HPDE6-E6E7 (cell line): ENCODE measurements at regions not wholly inside any gene's neighbourhood (a gene's known extent, or its start where the extent isn't known, plus 50 kb on each side); places are given as distances from the start of the nearest gene placed in this dataset.

Source experiments
- DNase-seq: peaks from one replicate; pipeline ENCODE4 v3.0.0; 2011; ENCODE audit warnings: missing footprints; ENCODE audit errors: extremely low spot score

DNA sequence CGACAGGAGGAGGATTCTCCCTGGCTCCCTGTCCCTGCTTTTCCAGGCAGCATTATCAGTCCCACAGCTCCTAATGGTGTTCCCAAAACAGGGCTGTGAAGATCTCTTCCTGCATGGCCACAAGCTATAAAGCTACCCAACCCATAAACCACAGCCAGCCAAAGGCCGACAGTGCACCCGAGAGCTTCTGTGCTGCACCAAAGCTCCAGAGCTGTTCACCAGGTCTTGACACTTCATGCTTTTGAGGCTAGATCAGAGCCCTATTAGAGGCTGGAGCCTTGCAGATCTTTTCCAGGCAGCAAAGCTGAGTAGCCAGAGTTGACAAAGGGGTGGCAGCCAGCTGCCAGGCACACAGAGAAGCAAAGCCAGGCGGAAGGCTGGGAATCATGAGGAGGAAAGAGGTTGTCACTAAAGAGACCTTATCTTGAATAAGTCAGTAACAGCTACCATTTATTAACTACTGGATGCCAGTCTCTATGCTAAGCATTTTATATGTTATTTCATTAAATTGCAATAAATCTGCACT, 180.4 kb downstream of the KATNAL1 start:
- DNase-seq: no peak

DNA sequence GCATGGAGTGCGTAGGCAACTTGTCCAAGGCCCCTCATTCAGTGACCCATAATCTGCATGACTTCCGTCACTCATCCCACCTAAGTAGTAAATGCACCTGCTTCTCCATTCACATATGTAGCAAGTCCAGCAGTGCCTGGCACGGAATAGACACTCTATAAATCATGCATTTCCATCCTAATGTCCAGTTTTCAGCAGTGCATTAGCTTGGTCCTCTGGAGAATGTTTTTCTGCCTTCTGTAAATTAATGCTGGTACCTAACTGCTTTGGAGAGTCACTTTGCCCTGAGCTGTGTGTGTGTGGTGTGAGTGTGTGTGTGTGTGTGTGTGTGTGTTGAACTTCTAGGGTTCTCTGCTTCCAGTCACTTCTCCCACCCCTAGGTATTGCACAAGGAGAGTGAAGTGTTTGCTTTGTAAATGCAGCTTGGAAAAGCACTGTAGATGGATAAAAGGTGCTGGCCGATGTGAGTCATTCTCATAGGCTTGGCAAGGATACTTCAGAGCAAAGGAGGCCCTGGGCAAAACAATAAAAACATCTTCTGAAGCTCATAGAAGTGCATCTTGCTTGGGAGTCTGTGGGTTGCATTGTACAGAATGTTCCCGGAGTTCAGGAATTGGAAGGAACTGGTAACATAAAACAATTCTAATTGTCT, 181.8 kb downstream of the KATNAL1 start:
- DNase-seq: no peak

DNA sequence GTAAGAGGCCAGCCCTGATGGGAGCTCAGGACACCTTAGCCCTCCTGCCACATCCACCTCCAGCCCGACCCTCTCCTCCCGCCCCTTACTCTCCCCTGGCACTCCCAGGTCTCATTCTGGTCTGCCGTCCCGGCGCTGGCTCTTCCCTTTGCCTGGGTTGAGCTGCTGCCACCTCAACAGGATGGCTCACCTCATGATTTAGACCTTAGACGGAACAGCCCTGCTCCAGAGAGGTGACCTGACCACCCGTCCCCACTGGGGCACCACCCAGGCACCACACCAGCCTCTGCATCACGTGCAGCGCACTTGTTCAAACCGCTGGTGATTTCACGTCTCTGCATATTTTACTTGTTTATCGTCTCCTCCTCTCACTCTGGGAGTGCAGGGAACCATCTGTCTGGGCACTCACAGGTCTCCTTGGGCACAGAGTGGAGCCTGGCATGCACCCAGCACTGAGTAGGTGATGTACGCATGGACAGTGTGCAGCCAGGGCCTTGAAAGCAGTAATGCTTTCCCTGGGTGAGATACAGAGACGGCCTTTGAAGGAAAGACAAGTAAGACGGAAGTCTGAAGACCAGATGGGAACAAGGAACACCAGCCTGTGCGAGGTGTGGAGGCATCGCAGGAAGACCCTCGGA, 183.1 kb downstream of the KATNAL1 start:
- no peak for DNase-seq

DNA sequence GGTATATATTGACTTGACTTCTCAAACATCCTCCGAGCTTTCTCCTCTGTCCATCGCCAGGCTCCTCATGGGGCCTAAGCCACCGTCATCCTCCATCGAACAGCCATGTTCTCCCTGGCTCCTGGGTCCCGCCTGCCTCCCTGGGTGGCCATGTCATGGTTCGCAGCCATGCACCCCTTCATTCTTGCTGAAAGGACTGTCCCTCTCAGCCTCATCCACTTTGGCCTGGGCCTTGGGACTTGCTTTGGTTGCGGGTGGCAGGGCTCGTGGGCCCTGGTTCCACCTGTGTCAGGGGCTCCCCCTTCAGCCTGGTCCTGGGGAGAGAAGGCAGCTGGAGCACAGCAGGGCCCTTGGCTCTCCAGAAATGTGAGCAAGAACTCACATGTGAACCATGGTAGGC, 183.8 kb downstream of the KATNAL1 start:
- no peak for DNase-seq

DNA sequence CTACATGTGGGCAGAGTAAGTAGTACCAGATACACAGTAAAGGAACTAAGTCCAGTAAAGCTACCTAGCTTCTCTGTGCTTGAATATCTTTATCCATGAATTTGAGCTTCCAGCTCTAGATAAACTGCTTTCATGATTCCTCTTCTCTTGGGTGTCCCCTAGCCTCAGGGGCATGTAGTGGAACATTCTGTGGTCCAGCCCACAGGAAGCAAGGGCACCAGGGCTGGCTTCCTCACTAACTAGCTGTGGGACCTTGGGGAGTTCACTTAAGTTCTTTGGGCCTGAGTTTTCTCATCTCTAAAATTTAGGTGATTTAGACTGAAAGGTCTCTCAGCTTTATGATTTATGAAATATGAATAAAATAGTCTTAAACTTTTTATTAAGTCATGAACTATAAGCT, 185.7 kb downstream of the KATNAL1 start:
- no peak for DNase-seq

DNA sequence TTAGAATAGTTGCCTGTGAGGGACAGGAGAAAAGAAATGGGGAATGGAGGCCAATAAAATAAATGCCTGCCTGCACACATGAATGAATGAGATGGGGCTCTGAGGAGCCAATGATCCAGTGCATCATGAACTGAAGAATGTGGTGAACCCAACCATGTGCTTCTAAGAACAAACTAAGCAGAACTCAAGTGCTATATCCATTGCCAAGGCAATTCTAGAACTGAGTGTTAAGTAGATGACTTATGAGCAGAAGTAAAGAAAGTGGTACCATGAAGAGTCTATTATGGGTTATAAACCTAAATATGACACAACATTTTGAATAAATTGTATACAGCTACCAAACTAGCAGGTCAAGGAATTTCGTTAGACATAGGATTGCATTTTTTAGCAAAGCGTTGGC, 186.1 kb downstream of the KATNAL1 start:
- DNase-seq: no peak

DNA sequence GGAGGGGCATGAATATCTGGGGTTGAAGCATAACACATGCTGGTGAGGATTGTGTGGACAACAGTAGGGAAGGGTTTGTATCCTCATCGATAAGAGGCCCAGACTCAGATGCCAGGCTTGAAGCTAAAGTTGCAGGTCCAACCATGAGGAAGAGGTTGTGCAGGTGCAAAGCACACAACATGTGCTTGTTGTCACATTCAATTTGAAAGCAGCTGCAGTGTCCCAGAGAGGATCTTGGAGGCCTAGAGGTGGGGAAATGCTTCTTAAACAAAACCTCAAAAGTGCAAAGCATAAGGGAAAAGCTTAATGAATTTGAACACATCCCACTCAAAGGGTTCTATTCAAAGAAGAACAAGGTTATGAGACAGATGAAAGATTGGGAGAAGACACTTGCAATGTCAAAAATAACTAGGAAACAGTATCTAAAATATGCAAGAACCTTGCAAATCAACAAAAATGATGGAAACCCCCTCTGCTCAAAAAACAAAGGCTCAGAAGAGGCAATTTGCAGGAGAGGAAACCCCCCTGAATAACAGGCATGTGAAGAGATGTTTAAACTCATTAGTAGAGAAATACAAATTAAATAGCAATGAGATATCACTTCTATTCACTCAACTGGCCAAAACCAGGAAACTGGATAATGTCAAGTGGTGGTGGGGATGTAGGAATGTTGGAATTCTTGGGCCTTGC, 187.1 kb downstream of the KATNAL1 start:
- no peak for DNase-seq

DNA sequence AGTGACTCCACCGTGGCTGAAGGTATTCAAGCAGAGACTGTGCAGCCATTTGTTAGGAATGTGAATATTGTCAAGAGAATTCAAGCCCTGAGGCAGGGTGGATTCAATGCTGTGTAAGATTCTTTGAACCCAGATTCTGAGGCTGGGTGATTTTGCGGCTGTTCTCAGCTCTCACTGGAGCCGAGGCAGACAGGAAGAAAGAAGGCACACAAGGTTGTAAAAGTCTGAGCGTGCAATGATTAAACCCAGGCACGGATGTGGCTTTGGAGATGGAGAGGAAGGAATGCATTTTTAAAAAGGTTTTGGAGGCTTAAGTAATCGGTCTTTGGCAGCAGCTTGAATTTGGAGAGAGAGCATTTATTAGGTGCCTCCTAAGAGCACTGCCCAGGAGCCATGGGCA, 187.9 kb downstream of the KATNAL1 start:
- no peak for DNase-seq

DNA sequence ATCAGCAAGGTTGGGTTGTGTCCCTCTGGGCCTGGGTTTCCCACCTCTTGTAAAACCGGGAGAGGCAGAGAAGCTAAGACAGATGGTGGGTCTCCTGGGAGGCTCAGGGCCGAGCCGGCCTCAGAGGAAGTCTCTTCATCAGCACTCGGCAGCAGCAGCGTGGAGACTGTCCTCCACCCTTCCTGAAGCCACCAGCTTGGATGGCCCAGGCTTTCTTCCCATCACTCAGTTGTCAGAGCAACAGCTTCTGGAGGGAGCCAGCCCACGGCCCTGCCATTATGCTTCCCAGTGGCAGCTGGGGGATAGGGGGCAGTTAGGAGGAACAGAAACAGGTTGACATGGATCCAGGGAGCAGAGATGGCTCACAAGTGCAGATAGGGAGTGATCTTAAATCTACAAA, 191.0 kb downstream of the KATNAL1 start:
- no peak for DNase-seq

DNA sequence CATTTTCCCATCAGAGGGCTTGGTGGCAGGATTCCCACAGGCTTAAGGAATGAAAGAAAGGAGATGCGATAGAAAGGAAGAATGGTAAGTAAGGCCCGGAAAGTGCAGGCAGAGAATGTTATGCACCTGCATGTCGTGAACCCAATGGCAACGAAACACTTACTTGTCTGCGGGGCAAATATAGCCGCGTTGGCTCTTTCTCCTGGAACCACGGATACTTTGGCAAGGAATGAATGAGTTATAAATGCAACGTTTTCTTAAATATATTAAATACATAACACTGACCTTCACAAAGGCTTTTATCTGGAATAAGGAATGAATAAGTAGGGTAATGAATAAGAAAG, 192.1 kb downstream of the KATNAL1 start:
- DNase-seq: no peak

DNA sequence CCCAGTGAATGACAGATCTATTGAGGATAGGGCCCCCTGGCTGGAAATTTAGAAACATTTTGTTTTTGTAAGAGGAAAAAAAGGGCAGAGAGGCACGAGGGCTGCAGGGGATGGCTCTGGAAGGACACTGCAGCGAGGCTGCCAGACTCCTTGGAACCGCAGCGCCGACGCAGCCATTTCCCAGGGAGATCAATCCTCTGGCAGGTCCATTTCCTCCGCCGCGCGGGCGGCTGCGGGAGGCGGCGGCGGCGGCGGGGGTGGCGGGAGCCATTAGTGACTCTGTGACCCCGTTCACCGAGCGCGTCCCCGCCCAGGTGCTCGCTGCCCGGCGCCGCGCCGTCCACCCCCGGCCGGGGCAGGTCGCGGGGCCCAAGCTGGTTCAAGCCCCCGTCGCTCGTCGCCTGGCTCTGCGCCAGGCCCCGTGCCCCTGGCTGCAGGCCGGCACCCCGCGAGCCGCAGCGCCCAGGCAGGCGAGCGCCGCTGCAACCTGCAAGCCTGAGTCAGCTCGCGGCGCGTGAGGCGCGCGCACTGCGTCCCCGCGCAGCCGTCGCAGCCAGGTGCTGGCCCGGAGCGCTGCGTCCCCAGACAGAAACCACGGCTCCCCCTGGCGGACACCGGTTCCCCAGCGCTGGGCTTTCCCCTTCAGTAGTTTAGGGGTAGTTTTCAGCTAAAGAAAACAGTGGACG, 192.6 kb downstream of the KATNAL1 start:
- peak; percentile 31 for DNase-seq

DNA sequence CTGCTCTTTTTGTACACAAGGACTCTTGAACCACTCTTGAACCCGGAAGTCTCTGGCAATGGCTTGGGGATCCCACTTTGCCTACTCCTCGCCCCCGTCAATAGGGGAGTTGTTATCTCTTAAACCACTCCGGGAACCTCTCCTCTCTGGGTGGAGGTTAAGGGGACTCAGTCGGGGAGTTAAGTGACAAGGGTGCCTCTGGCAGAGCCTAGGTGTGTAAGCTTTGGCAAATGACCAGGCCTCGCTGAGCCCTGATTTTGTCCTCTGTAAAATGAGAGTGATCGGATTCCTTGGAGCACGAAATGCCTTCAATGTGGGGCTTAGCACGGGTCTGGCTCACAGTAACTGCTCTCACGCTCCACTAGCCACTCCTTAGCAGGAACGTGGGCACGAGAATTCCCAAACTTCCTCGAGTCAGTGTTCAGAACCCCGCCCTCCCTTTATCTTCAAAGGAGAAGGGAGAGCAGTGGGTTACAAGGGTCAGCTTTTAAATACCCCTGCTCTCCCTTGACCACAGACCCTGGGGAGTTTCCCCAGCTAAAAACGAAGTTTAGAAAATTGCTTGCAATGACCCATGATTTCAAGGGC, 193.3 kb downstream of the KATNAL1 start:
- DNase-seq: no peak

DNA sequence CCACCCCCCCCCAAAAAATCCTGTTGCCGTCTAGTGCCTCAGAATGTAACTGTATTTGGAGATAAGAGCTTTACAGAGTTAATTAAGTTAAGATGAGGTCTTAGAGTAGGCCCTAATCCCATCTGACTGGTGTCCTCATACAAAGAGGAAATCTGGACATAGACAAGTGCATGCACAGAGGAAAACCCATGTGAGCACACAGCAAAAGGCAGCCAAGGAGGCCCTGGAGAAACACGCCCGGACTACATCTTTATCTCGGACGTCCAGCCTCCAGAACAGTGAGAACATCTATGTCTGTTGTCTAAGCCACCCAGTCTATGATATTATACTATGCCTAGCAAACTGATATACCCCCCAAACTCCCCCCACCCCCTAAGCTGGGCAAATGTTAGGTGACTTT, 193.8 kb downstream of the KATNAL1 start:
- no peak for DNase-seq

DNA sequence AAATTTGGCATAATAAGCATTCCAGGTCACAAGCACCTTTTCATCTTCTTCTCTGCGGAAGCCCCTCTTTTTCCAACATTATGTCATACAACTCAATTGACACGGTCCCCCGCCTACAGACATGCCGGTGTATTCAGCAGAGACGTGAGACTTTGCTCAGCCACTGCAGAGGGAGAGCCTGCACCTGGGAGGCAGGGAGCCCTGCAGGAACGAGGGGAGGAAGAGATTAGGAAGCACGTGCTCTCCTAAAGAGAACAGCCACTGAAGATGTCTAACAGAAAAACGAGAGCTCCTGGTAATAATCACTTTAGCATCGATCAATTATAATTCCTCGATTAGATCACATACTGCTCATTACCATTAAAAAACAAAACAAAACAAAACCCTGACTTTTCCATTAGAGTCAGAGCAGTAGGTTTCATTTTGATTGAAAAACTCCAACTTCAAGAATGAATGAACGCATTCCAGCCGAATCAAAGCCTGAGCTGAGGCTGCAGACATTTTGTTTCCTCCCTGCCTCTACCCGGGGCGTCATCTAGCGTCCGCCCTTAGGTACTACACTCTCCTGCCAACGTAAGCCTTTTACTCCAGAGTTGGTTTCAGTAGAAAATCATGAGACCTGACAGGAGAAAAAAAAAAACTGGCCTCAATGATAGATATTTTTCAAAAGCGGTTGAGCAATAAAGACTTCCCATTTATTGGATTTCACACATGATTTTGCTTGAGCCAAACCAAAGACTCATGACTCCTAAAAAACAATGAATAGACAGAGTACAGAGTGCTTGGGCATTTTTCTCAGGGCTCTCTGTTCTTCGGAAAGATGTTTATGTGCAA, 194.5 kb downstream of the KATNAL1 start:
- DNase-seq: no peak

DNA sequence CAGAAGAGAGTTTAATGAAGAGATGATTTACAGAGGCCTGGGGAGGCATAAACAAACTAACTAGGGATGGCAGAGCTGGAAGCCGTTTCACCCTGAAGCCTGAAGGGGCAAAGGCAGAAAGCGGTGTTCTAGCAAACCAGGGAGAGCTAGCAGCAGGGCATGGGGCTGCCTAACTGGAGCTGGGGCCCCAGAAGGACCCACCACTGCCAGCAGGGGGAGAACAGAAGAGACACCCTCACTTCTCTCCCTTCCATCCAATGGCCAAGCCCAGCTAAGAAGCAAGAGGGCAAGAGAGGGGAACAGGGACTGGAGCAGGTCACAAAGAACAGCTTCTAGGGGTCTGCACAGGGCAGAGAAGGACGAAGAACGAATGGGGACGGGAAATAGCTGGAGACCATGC, 195.5 kb downstream of the KATNAL1 start:
- DNase-seq: no peak

DNA sequence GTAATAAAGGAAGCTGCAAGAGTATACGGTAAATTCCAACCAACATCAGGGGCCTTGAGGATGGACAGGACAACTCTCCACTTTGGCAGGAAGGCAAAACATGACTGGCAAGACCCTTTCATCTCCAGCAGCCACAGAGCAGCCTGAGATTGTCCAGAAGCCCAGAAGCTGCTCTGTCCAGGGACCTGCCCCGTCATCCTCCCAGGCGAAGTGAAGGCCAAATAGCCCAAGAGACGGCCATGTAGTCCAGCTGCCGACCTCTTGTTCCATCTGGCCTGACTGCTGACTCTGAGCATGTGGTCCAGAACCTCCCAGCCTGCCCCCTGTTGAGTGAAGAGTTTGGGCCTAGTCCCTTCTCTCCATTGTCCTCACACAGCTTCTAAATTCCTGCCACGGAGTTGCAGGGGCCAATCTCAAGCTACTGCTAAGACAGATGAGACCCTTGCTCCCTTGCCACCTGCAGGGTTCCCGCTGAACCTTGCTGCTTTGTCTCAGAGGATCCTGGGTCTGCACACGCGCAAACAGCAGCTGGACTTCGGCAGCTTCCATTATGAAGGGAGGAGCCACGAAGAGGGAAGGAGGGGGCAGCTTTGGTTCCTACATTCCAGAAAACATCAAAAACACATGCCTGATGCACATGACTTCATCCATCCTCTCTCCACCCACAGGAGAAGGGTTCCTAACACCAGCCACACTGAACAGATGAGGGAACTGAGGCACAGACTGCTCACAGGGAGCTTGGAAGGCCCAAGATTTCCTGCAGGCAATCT, 196.9 kb downstream of the KATNAL1 start:
- DNase-seq: no peak

DNA sequence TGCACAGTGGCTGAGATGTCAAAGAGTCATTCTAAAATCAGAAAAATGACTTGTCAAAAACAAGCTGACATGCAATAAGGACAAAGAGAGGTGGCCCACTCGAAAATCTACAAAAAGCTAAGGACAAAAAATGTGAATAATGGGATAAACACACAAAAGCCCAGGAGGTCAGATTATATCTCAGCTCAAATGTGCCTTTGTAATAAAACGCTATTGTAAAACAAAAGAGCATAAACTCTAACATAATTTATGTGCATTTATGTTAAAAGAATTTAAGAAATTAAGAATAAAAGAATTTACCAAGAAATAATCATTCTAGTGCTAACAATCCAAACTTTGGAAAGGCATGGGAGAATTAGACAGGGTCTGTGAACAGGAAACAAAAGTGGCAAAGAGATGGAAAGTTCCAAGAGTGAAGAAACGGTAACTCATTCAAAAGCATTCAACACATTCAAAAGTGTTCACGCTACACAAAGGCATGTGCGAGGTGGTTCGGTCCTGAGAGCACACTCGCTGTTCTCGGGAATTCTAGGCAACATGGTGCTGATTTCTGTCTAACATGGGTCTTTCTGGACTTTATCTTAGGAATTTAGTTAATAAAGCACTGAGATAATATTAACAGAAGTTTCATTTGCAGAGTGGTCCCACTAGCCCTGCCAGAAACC, 197.7 kb downstream of the KATNAL1 start:
- DNase-seq: no peak

DNA sequence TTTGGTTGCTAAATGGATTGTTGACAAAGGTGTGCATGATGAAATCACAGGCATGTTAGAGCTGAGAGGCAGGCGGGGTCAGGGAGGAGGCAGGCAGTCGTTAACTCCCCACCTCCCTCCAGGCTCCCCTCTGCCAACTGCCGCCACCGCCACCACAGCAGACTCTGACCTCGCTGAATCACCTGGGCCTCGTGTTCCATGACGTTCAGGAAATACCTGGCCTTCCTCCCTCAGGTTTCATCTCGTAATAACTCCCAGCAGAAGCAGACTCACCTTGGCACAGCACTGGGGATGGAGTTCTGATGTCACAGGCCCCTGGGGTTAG, 198.5 kb downstream of the KATNAL1 start:
- peak; percentile 59 for DNase-seq

DNA sequence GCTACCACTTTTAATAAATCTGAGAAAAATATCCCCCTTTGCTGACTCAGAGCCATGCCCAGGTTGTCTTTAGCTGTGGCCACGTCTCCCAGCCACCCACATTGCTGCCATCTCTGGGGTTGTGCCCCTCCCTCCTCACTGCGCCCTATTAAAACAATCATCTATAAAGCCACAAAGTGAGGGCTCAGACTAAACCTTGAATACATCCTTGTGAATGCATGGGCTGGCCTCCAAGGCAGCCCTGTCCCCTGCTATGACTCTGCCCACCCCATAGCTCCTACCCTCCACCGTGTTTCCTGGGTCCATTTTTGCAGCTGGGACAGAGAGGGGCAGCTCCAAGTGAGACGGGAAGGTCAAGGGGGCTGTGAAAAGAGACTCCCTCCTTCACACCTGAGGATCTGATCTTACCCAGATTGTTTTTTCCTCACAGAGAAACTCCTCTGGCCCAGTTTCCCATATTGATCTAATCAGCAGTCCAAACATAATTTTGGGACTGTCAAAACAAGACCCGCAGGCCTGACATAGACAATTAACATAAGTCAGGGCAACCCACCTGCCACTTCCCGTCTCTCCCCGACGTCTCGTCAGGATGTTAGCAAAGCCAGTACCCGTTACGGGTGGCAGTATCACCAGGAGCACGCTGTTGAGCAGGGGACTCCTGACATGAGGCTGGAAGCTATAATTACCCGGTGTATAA, 199.0 kb downstream of the KATNAL1 start:
- DNase-seq: no peak
